ENCODE measurements at regions not wholly inside any gene's neighbourhood (a gene's known extent, or its start where the extent isn't known, plus 50 kb on each side); places are given as distances from the start of the nearest gene placed in this dataset.

GRCh38 chr11:115885535-115886421, 381.6 kb upstream of the CADM1 start:
- TF ChIP-seq POLR2AphosphoS5 (IDR thresholded peaks at IDR 0.05) (no peak), POLR2A (IDR thresholded peaks at IDR 0.05) (no peak)
